Kasumi-1 (cell line): ENCODE measurements at regions not wholly inside any gene's neighbourhood (a gene's known extent, or its start where the extent isn't known, plus 50 kb on each side); places are given as distances from the start of the nearest gene placed in this dataset.
"Not testable (repeated sequence)": the region's sequence is repeated elsewhere in the genome, so short reads cannot be mapped to it uniquely, and the experiment has no call there.

ENCODE experiments used
- DNase-seq, 2 experiments: peaks; one replicate each; lab custom pipeline; 2025; lab: John Stamatoyannopoulos, UW

DNA sequence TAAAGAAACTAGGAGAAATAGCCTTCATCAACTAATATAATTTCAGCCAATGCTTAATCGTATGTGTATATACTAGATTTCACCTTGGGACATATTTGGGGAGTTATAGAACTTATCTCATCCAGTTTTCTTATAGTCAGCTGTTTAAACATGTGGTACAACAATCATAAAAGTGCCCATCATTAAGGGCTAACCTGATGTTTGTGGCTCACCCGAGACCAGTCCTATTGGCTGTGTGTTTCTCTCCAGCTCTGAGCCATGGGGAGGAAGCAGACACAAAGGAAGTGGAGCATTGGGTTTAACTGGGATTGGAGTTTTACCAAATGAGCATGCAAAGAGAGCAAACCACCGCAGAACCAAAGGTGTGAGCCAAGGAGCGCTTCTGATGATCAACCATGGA, 114.3 kb upstream of the KLF12 start:
- no peak for DNase-seq

DNA sequence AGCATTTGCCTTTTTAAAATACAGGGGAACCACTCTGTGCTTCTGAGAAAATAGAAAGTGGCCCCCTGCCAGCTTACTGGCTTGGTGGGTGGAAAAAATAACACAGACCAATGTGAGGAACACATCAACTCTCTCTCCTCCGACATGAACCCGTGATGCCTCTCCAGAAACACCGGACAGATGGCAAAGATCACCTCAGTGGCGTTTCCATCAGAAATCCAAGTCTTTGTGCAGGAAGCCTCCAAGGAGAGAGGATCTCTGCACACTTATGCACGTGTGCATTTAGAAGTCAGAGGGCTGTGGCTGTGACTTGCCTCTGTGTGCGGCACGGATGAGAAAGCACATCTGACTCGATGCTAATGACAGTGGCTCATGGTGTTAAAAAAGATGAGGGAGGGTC, 112.3 kb upstream of the KLF12 start:
- no peak for DNase-seq

DNA sequence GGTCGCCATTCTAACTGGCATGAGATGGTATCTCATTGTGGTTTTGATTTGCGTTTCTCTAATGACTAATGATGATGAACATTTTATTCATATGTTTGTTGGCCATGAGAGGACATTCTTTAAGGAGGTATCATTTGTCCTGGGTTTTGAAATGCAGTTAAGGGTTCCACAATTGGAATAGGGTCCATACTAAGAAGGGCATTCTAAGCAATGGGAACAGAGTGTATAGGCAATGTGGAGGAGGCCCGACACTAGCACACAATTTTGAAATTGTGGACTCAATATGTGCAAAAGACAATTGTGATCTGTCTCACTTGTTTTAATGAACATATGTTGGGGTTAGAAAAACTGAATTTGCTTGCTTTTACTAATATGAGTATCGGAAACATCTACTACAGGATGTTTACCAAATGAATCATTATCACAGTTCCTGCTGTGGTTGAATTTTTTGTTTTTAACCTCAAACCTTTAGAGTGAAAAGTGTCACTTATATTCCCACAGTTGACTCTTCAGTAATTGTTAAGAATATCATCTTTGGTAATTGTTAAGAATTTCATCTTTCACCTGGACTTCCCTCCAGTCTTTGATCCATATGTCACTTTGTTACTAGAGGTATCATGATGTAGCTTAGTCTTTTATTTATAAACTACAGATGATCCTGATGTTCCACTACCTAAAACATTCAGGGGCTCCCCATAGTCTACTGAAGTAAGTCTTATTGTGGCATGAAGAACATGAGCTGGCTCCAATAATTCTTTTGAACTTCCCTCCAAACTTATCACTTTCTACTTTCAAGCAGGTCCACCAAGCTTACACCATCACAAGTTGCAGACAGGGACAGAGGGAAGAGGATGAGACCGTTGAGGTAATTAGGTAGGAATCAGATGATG, 109.7 kb upstream of the KLF12 start:
- DNase-seq, result no peak

DNA sequence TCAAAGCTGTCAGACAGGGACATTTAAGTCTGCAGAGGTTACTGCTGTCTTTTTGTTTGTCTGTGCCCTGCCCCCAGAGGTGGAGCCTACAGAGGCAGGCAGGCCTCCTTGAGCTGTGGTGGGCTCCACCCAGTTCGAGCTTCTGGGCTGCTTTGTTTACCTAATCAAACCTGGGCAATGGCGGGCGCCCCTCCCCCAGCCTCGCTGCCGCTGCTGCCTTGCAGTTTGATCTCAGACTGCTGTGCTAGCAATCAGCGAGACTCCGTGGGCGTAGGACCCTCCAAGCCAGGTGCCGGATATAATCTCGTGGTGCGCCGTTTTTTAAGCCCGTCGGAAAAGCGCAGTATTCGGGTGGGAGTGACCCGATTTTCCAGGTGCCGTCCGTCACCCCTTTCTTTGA, 107.1 kb upstream of the KLF12 start:
- DNase-seq, result not testable (repeated sequence)

DNA sequence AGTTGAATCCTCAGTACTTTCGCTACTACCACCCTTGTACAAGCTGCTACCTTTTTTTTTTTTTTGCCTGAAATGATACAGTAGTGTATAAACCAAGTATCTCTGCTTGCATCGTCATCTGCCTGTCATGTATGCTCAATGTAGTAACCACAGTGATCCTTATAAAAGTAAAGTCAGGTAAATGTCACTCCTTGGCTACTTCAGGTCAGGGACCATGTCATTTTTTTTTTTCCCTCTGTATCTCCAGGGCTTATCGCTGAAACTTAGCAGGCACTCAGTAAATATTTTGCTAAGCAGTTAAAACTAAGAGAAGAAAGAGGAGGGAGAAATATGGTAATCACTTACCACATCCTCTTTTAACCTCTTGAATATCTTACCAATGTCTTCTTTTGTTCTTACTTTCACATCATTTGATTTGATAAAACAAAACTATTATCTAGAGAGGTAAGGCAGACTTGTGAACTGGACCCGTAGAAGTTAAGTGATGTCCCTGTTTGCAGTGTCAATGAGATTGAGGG, 96.8 kb upstream of the KLF12 start:
- no peak for DNase-seq

DNA sequence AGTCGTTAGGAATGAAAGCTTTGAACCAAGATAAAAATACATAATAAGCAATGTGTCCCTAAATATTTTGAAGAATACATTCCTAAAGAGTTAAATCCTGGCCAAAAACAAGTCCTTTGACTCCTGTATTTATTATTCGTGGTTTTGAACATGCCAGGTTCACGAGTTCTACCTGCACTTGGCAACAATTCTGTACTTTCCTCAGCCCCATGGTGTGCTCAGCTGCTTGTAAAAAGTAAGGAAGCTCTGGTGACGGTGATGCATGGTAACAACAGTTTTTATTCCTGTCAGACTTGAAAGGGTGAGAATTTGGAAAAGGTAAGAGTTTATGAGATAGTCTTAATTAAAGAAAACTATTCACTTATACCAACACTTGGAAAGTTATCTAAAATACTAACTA, 95.0 kb upstream of the KLF12 start:
- DNase-seq, result no peak

DNA sequence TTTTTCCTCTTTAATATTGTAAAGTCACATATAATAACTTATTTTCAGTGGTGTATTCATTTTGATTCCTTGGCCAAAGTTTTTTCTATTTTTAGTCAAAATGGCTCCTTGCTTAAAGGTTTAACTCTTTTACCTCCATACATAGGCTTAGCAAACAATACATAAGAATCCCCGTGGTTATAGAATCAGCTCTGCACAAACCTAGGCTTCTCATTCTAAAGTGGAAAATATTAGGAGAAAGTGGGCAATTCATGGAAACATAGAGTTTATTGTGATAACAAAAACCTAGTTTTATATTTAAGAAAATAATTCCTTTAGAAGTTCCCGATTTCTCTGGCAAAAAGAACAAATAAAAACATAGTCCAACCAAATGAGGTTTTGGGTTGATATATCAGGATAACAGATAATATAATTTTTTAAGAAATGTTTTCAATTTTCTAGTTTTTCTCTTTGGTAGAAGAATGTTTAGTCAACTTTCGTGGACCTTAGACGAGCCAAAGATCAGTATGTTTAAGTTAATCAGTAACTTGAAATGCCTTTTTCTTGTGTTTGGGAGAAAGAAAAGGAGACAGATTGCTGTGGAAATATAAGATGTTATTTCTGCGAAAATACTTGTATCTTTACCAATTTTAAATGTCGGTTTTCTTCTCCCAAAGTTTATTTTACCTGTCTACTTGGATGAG, 93.4 kb upstream of the KLF12 start:
- no peak for DNase-seq

DNA sequence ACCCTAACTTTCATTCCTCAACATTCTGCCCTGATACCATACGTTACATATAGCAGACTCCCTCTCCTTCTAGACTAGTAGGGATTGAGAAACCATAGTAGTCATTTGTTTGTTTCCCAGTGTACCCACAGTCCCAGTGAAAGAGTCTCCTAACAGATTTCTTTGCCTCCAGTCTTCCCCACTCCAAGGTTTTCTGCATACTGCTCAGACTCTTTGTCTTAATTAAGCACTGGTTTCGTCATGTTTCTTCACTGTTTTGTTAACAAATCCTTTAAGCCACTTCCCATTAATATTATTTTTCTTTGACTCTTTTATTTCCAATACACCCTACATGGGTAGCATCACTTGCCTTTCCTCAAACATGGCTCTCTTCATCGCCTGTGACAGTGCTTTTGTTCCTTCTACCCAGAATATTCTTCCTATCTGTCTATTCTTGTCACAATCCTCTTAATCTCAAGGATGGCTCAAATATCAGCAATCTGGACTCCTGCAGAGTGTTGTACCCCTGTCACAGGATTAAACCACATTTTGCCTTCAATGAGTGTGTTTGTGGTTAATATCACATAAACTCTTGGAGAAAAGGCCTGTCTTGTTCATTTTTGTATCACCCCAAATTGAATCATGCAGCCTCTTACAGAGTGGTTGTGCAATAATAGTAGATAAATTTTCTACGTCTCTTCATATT, 92.7 kb upstream of the KLF12 start:
- no peak for DNase-seq

DNA sequence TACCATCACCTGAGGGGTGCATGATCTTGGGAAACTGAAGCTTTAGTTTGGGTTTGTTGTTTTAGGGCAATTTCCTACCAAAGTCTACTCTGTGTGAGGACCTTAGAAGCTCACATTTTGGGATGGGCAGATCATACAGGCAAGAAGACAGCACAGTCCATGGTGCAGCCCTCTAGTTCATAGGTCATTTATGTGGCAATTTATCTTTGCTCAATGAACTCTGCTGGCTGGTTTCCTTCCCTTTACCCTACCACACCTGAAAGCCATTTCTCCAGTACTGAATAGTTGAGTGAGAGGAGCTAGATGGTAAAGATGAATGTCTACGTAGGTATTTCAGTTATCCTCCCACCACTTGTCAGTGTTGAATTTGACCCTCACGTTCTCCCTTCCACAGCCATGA, 87.5 kb upstream of the KLF12 start:
- DNase-seq, result no peak

DNA sequence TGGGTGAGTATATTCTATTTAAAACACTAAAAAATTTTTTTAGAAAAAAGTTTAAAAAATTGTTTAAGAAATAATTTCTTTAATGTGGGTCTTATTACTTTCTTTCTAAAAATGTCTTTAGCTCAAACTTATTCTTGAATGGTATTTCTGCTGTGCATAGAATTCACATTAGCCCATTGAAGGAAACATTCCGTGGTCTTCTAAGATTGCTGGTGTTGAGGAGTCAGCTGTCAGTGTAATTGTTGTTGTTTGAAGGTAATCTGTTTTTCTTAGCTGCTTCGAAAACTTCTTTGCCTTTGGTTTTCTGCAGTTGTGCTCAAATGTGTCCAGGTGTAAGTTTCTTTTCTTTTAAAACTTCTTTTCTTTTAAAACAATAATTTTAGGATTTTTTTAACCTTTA, 85.4 kb upstream of the KLF12 start:
- DNase-seq, result no peak

DNA sequence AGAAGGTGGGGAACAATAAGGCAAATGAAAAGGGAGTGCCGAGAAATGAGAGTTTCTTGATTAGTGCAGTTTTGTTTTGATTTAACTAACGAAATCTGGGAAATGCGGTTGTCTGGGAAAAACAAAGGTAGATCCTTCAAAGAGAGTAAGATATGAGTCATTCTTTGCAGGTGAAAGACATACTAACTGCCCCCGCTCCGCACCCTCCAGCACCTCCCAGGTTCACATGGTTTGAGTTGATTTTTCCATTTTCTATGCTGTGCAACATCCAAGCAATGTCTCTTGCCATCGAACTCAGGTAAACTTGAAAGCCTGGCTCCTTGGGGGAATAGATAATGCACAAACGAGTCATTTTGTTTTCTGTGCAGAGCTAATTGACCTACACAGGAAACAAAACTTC, 84.1 kb upstream of the KLF12 start:
- no peak for DNase-seq

DNA sequence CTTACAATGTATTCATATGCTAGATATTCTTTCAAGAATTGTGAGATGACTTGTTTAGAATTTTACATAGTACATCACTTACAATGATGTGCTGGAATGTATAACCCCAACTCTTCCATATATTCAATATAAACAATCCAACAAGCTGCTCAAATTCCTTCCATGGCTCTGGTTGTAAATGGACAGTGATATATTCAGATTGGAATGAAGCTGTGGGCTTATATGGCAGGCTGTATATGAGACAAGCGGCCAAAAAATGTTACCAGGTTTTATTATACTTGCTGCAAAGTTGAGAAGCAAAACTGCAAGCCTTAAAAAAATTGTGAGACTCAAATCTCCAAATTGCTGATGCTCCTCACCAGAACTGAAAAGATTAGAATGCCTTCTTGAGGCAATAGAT, 83.6 kb upstream of the KLF12 start:
- DNase-seq, result no peak

DNA sequence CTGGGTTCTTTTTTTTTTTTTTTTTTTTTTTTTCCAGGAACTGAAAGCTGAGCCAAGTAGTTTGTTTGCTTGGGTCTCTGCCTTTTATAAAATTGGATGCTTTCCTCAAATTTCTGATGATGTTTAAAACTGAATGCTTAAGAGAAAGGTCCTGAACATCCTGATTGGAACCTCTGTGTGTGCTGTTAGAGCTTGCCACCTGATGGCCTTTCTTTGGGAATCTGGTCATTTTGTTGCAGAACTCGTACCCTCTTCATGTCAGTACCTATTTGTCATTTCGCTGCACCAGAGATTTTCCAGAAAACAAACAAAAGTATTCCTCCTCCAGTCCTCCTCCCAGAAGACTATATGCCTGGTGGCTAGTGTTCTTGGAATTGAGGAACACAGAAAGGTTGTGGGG, 81.2 kb upstream of the KLF12 start:
- DNase-seq, result no peak

DNA sequence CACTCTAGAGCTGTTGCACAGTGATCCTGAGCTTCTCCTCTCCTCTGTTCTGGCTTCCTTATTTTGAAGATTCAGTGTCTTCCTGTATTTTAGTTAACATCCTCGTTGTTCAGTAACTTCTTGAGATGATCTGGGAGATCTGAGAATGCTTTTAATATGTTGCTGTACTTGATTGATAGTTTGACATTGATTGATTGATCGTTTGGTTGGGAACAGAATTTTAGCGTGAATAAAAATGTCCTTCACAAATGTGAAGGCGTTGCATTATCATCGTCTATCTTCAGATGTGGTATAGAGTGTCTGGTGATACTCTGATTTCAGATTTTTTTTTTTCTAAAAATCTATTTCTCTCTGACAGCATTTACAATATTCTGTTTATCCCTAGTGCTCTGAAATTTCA, 80.1 kb upstream of the KLF12 start:
- peak in 1 of 2 experiments; percentile 11 for DNase-seq

DNA sequence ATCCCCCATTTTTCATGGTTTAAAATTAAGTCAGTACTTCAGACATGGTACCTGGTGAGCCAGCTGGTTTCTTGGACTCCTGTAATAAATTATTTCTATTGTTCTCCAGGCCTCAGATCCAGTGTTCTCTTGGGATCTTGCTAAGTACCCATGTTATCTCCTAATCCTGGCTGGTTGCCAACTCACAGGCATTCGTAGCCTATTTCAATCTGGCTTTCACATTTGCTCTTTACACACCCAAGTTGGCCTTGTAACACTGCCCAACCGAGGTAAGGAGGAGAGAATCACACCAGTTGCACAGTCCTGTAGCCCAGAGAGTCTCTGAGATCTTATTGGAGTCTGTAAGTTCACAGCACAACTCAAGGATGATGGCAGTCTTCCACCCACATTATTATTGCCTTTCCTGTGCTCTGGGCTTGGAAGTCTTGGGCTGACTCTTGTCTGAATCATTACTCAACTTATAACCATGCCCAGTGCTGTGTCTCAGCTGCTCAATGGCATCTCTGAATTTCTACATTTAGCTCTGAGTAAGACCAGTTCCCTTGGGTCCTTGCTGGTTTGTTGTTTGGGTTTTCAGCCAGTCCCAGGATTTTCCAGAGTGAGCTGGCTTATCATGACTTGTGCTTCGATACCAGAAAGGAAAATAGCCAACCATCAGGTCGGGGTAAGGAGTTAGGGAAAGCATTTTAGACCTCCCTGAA, 76.6 kb upstream of the KLF12 start:
- no peak for DNase-seq

DNA sequence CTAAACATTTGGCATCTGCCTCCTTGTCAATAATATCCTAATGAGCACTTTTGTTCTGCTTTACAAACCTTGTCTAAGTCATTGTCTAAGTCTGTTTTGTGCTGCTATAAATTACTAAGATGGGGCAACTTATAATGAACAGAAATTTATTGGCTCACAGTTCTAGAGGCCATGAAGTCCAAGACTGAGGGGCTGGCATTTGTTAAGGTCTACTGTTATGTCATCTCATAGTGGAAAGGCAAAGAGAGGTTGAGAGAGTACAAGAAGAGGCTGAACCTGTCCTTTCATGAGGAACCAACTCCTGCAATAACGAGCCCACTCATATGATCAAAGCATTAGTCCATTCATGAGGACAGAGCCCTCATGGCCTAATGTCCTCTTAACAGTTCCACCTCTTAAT, 72.7 kb upstream of the KLF12 start:
- DNase-seq, result no peak

DNA sequence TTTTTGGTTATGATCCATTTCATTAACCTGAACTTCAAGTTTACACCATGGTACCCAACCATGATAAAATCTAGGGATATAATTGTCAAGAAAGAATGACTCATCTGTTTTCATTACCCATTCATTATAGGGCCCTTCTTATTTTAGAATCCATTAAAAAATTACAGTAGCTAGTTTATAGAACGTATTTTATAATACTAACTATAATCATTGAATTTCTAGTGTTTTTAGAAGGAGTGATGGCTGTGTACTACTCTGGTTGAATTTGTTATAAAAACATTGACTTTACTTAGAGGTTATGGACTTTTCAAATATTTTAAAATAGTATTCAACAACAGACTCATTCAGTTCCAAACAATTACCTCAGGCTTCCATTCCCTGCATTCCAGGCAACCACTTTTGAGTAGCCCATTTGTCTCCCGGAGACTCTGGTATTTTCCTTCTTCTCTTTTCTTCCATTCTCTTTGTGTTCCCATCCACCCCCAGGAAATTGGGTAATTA, 71.9 kb upstream of the KLF12 start:
- DNase-seq, result no peak

DNA sequence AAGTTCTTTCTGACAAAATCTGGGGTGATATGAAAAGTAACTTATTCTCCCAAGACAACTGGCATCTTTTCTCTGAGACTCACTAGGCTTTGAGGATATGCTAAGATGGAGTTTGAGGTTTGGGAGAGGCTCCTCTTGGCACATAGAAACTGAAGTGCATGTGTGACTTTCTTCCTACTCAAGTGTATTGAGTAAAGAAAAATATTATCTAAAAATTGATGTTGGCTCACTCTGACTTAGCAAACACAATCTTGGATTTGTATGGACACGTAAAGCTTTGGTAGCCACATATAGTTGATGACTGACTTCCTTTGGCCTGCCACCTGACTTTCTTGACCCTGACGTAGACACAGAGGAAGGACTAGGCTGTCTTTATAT, 71.1 kb upstream of the KLF12 start:
- DNase-seq, result no peak

DNA sequence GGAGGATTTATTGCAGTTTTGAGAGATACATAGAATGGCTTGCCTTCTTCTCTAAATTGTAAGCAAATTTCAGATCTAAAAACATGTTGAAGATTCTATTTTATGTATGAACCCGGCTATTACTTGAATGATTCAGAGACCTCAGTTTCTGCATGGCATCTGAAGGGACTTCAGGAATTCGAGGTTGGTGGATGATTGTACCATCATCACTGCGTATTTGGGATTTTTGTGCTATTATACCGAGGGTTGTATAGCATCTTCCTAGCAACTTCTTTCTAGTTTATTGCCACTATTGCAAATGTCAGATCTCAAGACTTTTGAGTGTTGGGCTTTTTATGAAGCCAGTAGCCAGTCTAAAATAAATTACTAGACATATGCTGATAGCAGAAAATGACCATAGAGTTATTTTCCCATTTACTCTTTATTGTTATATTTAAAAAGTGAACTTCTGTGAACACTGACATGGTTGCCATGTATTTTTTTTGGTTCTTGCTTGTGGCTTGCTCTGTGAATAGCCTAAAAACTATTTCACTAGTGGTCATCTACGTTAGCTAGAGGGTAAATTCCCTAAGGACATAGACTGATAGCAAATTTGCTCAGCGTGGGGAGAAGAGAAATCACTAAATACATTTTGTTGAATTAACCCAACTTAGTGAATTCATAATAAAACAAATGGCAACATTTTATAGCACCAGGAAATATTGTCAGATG, 70.6 kb upstream of the KLF12 start:
- no peak for DNase-seq

DNA sequence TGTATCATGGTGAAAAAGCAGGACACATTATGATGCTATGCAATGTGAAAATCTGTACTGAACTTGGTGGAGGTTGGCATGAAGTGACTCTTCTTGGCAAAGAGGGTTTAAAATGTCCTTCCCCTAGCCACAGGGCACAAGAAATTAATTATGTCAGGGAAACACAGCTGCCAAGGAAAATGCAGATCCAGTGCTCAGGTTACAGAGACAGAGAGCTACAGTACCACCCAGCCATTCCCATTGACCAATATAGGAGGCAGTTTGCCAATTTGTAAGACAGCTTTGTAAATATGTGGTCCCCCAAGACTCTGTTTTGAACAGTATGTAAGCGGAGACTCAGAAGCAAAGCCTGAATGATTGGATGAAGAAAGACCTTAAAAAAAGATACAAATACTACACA, 69.4 kb upstream of the KLF12 start:
- no peak for DNase-seq

DNA sequence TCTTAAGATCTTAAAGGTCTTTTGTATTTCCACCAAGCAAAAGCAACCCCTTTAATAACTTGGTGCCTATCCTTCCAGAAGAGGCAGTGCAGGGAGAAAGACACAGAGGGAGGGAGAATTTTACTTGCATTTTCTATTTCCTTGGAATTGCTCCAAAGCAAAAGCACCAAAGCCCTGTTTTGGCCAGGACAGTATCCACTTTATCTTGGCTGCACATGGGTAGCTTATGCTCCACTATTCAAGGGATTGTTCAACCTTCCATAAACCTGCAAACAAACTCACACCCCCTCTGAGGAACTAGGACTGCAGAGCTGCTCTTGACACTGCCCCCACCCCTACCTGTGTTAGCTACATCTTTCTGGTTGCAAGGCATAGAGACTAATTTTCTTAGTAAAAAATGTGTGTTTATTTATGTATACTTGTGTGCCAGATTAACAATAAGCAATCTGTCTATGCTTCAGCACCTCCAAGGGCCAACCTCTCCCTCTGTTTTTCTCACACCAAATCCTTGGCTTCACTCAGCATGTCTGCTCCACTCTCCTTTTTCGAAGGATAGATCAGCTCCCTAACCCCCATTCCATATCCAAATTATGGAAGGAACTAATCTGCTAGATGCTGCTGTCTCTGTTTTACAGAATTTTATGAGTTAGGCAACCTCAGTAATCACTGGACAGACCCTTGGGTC, 68.1 kb upstream of the KLF12 start:
- no peak for DNase-seq
